HG02884 (cell line): ENCODE measurements at regions not wholly inside any gene's neighbourhood (a gene's known extent, or its start where the extent isn't known, plus 50 kb on each side); places are given as distances from the start of the nearest gene placed in this dataset.

ENCODE experiments used
- ATAC-seq: cut with Tn5 transposase; IDR thresholded peaks from one replicate; pipeline ENCODE4 v1.9.1; 2021; ENCODE audit warnings: mild to moderate bottlenecking, moderate library complexity; ENCODE audit not compliant: unreplicated experiment

- ATAC-seq, result no peak
Measured at GRCh38 chr1:30280572-30280971, 442.8 kb downstream of the MATN1 start.

DNA sequence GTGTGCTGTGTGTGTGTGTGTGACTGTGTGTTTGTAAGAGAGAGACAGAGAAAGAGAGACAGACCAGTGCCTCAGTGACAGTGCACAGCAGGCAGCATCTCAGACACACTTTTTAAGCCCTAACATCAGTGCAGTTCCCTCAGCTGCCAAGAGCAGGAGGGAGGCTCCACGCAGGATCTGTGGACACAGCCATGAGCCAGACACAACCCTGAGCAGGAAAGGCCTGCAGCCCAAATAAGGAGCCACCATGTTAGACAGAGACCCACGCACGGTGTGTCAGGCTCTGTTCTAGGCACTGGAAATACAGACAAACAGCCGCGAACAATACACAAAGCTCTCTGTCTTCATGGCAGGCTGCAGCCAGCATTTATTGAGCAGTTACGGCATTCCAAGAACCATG lies 445.5 kb downstream of the MATN1 start:
- ATAC-seq, result no peak

DNA sequence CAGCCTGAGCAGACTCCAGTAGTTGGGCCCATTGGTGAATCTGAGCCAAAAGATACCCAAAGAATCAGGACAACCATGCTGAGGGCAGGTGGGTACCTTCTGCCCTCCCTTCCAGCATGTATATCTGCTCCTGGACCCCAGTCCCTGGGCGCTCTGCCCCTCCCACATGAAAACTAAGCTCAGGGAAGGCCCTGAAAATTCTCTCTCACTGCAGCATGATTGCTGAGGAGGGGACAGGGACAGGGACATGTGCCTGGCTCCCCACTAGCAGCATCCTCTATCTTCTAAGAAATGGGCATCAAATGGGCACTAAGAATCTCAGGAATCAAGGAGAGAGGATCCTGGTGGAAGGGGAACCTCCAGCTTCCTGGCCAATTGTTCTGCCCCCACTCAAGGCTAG lies 446.0 kb downstream of the MATN1 start:
- no peak for ATAC-seq

- ATAC-seq, result no peak
Measured at GRCh38 chr1:30275926-30276764, 447.2 kb downstream of the MATN1 start.

DNA sequence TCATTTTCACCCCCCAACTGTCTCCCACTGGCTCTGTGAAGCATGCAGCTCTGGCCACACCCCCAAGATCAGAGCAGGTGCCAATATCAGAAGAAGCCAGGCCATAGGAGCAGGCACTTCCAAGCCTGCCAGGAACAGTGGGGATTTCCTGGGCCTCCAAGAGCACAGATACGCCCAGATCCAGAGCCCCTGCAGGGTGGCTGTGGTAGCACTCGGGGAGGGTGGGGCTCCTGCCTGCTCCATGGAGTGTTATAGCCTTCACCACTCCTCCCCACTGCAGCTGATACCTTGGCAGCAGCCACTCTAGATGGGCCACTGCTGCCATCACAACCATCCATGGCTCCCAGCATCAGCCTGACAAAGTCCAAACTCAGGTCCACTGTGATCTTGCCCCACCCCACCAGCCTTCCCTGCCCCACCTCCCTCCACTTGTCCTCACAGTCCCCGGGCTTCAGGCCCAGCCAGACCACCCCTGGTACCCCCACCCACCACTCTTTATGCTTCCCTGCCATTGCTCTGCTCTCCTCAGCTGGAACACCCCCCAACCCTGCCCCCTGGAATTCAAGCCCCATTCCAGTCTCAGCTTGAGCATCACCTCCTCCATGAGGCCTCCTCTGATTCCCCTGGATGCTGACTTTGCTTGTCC lies 448.3 kb downstream of the MATN1 start:
- ATAC-seq, result no peak

DNA sequence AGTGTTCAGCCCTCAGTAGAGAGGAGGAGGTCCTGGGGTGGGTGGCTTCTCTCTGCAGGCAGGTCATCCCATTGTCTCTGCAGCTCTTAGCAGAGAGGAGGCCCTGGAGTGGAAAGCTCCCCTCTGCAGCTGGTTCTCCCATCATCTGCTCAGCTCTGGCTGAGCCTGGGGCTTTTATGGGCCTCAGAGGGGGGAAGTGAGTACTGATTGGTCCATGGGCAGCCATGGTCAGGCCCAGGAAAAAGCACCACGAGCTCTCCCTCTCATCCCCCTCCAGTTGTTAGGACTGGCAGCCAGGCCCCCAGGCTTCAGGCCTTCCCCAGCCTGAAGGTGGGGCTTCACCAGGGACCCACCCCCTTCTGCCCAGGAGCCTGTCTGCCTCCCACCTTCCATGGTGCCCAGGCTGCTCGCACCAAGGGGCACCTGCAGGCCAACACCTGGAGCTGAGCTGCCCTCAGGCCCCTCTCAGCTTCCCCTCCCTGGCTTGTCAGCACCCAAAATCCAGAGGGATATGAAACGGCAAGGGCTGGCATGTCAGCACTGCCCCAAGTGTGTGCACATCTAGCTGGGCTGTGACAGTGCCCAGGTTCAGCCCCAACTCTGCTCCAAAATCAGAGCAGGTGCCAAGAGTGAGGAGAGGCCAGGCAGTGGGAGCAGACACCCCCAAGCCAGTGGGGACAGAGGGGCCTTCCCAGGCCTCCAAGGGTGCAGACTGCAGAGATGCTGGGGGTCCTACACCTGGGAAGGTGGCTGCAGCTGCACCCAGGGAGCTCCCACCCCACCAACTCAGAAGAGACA lies 449.0 kb downstream of the MATN1 start:
- no peak for ATAC-seq

DNA sequence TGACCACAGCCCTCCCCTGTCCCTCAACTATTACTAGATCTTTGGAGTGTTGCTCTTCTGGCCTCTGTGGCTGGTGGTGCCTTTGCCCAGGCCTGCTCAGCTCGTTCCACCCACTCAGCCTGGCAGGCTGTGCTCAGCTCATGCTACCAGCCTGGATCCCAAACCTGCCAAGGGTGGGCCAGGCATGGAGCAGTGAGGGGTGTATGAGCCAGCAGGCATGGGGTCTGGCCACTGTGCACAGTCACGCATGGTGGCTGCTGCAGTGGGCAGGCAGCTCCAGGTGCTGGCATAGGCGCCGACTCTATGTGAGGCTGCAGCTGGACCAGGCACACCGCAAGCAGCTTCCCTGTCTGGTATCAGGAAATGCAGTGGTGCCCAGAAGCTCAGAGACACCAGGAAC lies 449.9 kb downstream of the MATN1 start:
- ATAC-seq, result no peak

DNA sequence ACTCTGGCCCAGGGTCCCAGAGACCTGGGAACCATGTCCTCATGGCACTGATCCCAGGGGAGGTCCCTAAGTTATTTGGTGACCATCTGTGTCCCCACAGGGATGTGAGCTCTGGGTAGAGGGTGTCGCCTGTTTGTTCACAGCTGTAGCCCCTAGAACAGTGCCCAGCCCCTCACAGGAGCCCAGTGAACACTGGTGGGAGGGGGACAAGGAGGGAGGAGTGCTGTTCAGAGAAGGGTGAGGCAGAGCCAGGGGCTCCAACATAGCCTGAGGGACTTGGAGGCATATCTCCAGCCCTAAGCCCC lies 450.4 kb downstream of the MATN1 start:
- no peak for ATAC-seq

DNA sequence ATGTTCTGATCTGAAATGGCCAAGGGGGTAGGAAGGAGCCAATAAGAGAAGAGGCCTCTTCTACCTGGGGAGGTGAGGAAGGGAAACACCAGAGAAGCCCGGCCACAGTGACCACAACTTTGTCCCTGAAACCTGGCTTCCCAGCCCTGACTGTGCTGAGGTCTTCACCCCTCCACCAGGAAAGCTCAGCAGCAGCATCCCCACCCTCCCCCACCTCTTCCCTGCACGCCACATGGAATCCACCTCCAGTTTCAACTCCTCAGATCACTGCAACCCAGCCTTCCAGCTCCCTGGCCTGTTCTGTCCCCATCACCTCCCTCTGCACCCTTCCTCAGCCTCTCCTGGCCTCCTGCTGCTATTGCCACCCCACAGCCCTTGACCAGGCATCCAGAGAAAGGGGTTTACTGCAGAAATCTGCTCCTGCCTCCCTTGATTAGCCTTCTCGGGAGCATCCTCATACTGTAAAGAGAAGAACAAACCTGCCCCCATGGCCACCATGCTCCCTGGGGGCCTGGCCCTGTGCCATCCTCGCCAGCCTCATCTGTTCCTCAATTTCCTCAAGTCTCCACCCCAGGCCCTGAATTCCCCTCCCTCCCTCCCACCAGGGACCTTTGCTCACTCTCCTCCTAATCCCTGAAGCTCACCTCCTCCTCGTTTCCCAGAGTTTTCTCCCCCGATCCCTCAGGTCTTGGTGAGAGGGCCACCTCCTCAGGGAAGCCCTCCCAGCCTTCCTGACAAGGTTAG lies 450.9 kb downstream of the MATN1 start:
- ATAC-seq, result no peak

DNA sequence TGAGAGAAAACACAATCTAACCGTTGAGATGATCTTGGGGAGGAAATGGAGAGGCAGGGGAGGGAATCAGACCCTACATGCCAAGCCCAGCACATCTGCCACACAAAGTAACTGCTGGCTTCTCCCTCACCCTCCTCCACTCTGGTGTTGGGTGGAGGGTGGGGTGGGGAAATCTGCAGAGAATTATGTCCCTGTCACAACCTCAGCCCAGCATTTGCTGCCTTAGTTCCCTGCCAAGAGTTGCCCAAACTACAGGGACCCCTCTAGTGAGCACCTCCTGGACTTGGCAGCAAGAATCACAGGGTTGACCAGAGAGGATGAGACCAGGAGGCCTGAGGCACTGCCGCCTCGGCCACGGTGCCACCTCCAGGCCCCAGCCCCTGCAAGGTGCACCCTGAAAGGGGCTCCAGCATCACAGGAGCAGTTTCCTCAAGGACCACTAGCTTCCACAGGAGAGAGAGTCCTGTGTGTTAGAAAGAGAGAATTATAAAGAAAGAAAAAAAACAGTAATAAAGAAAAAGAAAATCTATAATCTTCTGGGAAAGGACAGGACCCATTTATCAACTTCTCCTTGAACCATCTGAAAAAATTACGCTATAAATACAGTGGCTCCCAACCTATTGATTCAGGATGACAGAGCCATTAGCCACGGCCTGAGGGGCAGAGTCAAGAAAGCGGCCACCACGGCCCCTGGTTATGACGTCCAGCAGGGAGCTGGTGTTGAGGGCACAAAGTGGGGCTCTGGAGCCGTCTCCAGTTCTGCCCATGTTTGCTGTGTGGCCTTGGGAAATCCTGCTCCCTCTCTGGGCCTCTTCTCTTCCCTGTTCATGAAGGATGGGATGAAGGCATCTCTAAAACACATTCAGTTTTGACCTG lies 451.7 kb downstream of the MATN1 start:
- no peak for ATAC-seq

DNA sequence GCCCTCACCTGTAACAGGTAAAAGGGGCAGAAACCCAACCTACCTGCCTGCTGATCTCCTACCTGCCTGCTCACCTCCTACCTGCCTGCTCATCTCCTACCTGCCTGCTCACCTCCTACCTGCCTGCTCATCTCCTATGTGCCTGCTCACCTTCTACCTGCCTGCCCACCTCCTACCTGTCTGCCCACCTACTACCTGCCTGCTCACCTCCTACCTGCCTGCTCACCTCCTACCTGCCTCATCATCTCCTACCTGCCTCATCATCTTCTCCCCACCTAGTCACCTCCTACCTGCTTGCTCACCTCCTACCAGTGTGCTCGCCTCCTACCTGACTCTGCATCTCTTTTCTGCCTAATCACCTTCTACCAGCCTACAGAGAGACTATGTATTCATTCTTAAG lies 452.9 kb downstream of the MATN1 start:
- no peak for ATAC-seq

DNA sequence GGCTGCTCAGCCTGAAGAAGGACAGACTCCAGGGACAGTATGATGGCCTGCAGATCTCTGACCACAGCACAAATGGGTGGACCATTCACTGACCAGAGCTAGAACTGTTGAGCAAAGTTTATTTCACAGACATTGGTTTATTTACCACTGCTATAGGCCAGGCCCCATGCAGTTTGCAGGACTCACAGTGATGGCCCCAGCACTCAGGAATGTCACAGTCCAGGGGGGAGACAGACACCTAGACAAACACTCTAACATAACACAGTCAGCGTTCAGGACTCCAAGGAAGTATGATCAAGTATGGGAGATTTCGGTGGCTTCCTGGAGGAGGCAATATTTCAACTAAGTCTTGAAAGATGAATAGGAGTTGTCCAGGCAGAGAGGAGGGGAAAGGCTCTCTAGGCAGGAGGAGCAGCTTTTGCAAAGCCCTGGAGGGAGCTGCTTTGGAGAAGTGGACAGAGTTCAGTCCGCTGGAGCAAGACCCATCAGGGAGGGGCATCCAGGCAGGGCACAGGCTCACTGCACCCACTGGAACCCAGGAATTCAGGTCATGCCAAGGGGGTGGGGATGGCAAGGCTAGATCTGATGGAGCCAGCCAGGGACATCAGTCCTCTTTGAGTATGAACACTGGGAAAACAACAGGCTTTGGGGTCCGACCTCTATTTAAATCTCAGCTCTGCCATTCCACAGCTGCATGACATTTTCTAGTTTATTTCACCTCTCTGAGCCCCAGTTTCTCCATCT lies 454.3 kb downstream of the MATN1 start:
- ATAC-seq, result no peak

- ATAC-seq, result no peak
Measured at GRCh38 chr1:30267856-30268255, 455.5 kb downstream of the MATN1 start.

DNA sequence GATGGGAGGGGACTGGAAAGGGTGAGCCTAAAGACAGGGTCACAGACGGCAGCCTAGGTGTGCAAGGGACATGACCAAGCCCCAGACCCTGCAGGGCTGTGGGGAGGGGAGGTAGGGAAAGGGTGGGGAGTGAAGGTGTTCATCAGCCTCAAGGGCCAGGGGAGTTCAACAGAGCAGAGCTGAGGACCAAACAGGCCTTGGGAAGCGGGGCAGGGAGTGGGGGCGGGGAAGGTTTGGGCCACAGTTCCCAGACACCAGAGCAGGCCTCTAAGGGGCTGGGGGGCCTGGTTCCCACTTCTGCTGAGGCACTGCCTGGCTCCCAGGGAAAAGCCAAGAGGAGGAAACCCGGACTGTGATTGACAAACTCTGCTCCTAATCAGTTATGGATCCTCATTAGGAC lies 456.3 kb downstream of the MATN1 start:
- no peak for ATAC-seq

GRCh38 chr1:30265127-30266070 lies 458.0 kb downstream of the MATN1 start:
- no peak for ATAC-seq

- no peak for ATAC-seq
Measured at GRCh38 chr1:30264672-30265025, 458.7 kb downstream of the MATN1 start.

- ATAC-seq, result no peak
Measured at GRCh38 chr1:30263888-30264671, 459.3 kb downstream of the MATN1 start.

- ATAC-seq, result no peak
Measured at GRCh38 chr1:30263405-30263804, 460.0 kb downstream of the MATN1 start.
